ENCODE measurements at regions not wholly inside any gene's neighbourhood (a gene's known extent, or its start where the extent isn't known, plus 50 kb on each side); places are given as distances from the start of the nearest gene placed in this dataset.

DNA sequence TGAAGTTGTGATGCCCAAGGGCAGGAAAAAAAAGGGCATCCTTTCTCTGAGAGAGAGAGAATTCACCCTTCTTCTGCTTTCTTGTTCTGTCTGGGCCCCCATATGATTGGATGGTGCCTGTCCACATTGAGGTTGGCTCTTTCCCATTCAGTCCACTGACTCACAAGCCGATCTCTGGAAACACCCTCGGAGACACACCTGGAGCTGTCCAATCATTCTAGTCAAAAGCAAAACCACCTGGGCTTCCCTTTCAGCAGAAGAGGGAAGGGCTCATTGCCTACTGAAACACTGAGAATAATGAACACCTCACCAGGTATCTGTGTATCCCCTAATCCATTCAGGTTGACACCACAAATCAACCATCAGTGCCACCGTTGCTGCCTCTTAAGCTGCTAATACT is 103.7 kb upstream of the GNG12 start:
- TF ChIP-seq, protein P1, sequence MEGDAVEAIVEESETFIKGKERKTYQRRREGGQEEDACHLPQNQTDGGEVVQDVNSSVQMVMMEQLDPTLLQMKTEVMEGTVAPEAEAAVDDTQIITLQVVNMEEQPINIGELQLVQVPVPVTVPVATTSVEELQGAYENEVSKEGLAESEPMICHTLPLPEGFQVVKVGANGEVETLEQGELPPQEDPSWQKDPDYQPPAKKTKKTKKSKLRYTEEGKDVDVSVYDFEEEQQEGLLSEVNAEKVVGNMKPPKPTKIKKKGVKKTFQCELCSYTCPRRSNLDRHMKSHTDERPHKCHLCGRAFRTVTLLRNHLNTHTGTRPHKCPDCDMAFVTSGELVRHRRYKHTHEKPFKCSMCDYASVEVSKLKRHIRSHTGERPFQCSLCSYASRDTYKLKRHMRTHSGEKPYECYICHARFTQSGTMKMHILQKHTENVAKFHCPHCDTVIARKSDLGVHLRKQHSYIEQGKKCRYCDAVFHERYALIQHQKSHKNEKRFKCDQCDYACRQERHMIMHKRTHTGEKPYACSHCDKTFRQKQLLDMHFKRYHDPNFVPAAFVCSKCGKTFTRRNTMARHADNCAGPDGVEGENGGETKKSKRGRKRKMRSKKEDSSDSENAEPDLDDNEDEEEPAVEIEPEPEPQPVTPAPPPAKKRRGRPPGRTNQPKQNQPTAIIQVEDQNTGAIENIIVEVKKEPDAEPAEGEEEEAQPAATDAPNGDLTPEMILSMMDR (IDR thresholded peaks at IDR 0.05; ENCODE audit: insufficient read depth, low read length): no peak
- TF ChIP-seq GABPA (IDR thresholded peaks at IDR 0.05; ENCODE audit: low read depth) (no peak), REST (IDR thresholded peaks at IDR 0.05; ENCODE audit: insufficient replicate concordance, low read depth) (no peak), POLR2AphosphoS5 (IDR thresholded peaks at IDR 0.05; ENCODE audit: low read depth) (no peak), SPI1 (IDR thresholded peaks at IDR 0.05; ENCODE audit: borderline replicate concordance, low read depth) (no peak)
